ENCODE measurements at regions not wholly inside any gene's neighbourhood (a gene's known extent, or its start where the extent isn't known, plus 50 kb on each side); places are given as distances from the start of the nearest gene placed in this dataset.
"Not testable (repeated sequence)": the region's sequence is repeated elsewhere in the genome, so short reads cannot be mapped to it uniquely, and the experiment has no call there.

DNA sequence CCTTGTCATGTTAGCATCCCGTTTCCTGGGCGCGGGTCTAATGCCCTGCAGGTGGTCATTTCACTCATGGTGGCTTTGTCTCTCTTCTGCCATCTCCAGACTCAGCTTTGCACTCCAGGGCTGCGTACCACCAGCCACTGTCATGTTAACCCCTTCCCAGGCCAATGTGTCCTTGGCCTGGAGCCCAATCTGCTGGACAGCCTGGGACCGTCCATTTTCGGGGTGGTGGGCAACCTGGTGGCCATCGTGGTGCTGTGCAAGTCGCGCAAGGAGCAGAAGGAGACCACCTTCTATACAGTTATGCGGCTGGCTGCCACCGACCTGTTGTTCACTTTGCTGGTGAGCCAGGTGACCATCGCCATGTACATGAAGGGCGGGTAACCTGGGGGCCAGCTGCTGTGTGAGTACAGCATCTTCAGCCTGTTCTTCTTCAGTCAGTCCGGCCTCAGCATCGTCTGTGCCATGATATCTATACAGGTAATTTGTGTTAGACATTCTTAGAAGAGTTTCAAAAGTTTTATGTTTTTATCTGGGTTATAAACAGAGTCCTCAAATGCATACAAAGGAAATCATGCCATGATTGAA, 1654.0 kb downstream of the SPATA31A7 start:
- 66 to 72% (median 72%) methylated on average over 4 to 12 of the region's 15 CpGs for WGBS, 3 donors
- DNase-seq; H3K9me3 ChIP-seq (ENCODE audit: control insufficient read depth in 2 of 2, insufficient read depth in 1 of 2, low read depth in 1 of 2, low read length in 1 of 2); H3K36me3 ChIP-seq (ENCODE audit: control insufficient read depth in 3 of 3, insufficient read depth in 2 of 3, low read depth in 1 of 3, low read length in 3 of 3); H3K4me1 ChIP-seq (ENCODE audit: control insufficient read depth in 3 of 3, insufficient read depth in 2 of 3, low read depth in 1 of 3, low read length in 2 of 3); H3K27ac ChIP-seq (ENCODE audit: low read depth in 1 of 3, low read length in 2 of 3); FAIRE-seq; H3K4me3 ChIP-seq (ENCODE audit: low read depth in 1 of 3, low read length in 3 of 3): not testable (repeated sequence)
- peaks cover 0 to 13% (median 5%) of the 10 kb centered on the region in 3 donors for H3K27me3 ChIP-seq (ENCODE audit: control insufficient read depth in 3 of 3, insufficient read depth in 3 of 3, low read length in 3 of 3)

DNA sequence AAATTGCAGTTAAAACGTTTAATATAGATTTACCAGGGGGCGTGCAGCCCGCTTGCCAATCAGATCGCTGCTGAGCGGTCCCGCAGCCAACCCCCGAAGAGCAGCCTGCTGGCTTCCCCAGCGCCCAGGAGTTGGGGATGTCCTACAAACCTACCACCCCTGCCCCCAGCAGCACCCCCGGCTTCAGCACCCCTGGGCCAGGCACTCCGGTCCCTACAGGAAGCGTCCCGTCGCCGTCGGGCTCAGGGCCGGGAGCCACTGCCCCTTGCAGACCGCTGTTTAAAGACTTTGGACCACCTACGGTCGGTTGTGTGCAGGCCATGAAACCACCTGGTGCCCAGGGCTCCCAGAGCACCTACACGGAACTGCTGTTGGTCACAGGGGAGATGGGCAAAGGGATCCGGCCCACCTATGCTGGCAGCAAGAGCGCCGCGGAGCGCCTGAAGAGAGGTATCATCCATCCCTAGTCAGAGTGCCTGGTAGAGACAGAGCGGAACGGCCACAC, 1654.9 kb downstream of the SPATA31A7 start:
- H3K27me3 ChIP-seq (ENCODE audit: control insufficient read depth in 3 of 3, insufficient read depth in 3 of 3, low read length in 3 of 3) = peaks cover 0 to 13% (median 5%) of the 10 kb centered on the region in 3 donors
- not testable (repeated sequence) for H3K27ac ChIP-seq (ENCODE audit: low read depth in 1 of 3, low read length in 2 of 3); DNase-seq; H3K9me3 ChIP-seq (ENCODE audit: control insufficient read depth in 2 of 2, insufficient read depth in 1 of 2, low read depth in 1 of 2, low read length in 1 of 2); H3K4me3 ChIP-seq (ENCODE audit: low read depth in 1 of 3, low read length in 3 of 3); FAIRE-seq; H3K4me1 ChIP-seq (ENCODE audit: control insufficient read depth in 3 of 3, insufficient read depth in 2 of 3, low read depth in 1 of 3, low read length in 2 of 3); H3K36me3 ChIP-seq (ENCODE audit: control insufficient read depth in 3 of 3, insufficient read depth in 2 of 3, low read depth in 1 of 3, low read length in 3 of 3)
- WGBS, 3 donors = 54 to 56% (median 54%) methylated on average over 17 to 26 of the region's 27 CpGs

DNA sequence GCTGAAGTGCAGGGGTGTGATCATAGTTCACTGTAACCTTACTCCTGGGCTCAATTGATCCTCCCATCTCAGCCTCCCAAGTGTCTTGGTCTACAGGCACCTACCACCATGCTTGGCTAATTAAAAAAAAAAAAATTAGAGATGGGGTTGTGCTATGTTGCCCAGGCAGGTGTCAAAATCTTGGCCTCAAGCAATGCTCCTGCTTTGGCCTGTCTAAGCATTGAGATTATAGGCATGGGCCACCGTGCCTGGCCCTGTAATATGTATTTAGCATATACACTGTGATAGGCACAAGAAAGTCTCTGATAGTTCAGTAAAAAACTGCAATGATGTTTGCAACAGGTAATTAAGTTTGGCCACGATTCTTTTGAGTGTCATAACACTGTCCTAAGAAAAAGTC, 1658.4 kb downstream of the SPATA31A7 start:
- not testable (repeated sequence) for FAIRE-seq; H3K27ac ChIP-seq (ENCODE audit: low read depth in 1 of 3, low read length in 2 of 3)
- WGBS, 3 donors = 60 to 69% (median 62%) methylated on average over 1 of the region's 2 CpGs

DNA sequence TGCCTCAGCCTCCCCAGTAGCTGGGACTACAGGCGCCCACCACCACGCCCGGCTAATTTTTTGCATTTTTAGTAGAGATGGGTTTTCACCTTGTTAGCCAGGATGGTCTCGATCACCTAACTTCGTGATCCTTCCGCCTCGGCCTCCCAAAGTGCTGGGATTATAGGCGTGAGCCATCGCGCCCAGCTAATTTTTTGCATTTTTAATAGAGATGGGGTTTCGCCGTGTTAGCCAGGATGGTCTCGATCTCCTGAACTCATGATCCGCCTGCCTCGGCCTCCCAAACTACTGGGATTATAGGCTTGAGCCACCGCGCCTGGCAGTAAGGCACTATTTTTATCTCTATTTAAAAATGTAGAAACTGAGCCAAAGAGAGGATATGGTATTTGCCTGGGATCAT, 1660.2 kb downstream of the SPATA31A7 start:
- WGBS, 3 donors = 83 to 86% (median 86%) methylated on average over 17 of the region's 17 CpGs
- not testable (repeated sequence) for H3K9me3 ChIP-seq (ENCODE audit: control insufficient read depth in 2 of 2, insufficient read depth in 1 of 2, low read depth in 1 of 2, low read length in 1 of 2); FAIRE-seq; DNase-seq; H3K4me3 ChIP-seq (ENCODE audit: low read depth in 1 of 3, low read length in 3 of 3); H3K36me3 ChIP-seq (ENCODE audit: control insufficient read depth in 3 of 3, insufficient read depth in 2 of 3, low read depth in 1 of 3, low read length in 3 of 3); H3K27ac ChIP-seq (ENCODE audit: low read depth in 1 of 3, low read length in 2 of 3); H3K4me1 ChIP-seq (ENCODE audit: control insufficient read depth in 3 of 3, insufficient read depth in 2 of 3, low read depth in 1 of 3, low read length in 2 of 3); H3K27me3 ChIP-seq (ENCODE audit: control insufficient read depth in 3 of 3, insufficient read depth in 3 of 3, low read length in 3 of 3)

More for the DNA sequence above, 1658.4 kb downstream of the SPATA31A7 start:
- not testable (repeated sequence) for H3K4me3 ChIP-seq (ENCODE audit: low read depth in 1 of 3, low read length in 3 of 3); H3K9me3 ChIP-seq (ENCODE audit: control insufficient read depth in 2 of 2, insufficient read depth in 1 of 2, low read depth in 1 of 2, low read length in 1 of 2); DNase-seq; H3K36me3 ChIP-seq (ENCODE audit: control insufficient read depth in 3 of 3, insufficient read depth in 2 of 3, low read depth in 1 of 3, low read length in 3 of 3); H3K4me1 ChIP-seq (ENCODE audit: control insufficient read depth in 3 of 3, insufficient read depth in 2 of 3, low read depth in 1 of 3, low read length in 2 of 3)
- H3K27me3 ChIP-seq (ENCODE audit: control insufficient read depth in 3 of 3, insufficient read depth in 3 of 3, low read length in 3 of 3) = peaks cover 0 to 11% (median 2%) of the 10 kb centered on the region in 3 donors

DNA sequence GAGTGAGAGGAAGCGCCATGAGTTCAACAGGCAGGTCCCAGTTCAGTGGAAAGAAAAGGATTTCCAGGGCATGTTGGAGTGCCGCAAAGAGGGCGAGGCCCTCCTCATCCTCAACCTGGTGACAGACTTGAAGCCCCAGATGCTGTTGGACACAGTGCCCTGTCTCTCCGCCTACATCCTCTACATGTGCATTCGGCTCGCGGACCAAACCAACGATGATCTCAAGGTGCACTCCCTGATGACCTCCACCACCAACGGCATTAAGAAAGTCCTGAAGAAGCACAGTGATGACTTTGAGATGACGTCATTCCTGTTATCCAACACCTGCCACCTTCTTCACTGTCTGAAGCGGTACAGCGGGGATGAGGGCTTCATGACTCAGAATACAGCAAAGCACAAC, 1667.4 kb downstream of the SPATA31A7 start:
- FAIRE-seq; H3K27ac ChIP-seq (ENCODE audit: low read depth in 1 of 3, low read length in 2 of 3); H3K9me3 ChIP-seq (ENCODE audit: control insufficient read depth in 2 of 2, insufficient read depth in 1 of 2, low read depth in 1 of 2, low read length in 1 of 2); H3K4me3 ChIP-seq (ENCODE audit: low read depth in 1 of 3, low read length in 3 of 3); DNase-seq; H3K27me3 ChIP-seq (ENCODE audit: control insufficient read depth in 3 of 3, insufficient read depth in 3 of 3, low read length in 3 of 3); H3K36me3 ChIP-seq (ENCODE audit: control insufficient read depth in 3 of 3, insufficient read depth in 2 of 3, low read depth in 1 of 3, low read length in 3 of 3); H3K4me1 ChIP-seq (ENCODE audit: control insufficient read depth in 3 of 3, insufficient read depth in 2 of 3, low read depth in 1 of 3, low read length in 2 of 3): not testable (repeated sequence)
- 80 to 82% (median 82%) methylated on average over 10 of the region's 12 CpGs for WGBS, 3 donors

DNA sequence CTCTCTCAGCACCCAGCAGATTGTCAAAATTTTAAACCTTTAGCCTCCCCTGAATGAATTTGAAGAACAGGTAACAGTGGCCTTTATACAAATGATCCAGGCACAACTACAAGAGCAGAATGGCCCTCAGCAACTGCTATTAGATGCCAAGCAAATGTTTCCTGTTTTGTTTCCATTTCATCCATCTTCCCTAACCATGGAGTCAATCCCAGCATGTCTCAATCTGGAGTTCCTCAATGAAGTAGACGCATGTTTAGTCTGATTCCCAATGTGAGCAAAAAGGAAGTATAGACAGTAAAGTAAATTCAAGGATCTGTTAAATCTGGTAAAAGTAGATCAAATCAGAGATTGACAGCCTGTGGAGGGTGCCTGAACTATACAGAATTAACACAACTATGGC, 1668.4 kb downstream of the SPATA31A7 start:
- H3K36me3 ChIP-seq (ENCODE audit: control insufficient read depth in 3 of 3, insufficient read depth in 2 of 3, low read depth in 1 of 3, low read length in 3 of 3); H3K27me3 ChIP-seq (ENCODE audit: control insufficient read depth in 3 of 3, insufficient read depth in 3 of 3, low read length in 3 of 3); DNase-seq; FAIRE-seq; H3K4me3 ChIP-seq (ENCODE audit: low read depth in 1 of 3, low read length in 3 of 3); H3K4me1 ChIP-seq (ENCODE audit: control insufficient read depth in 3 of 3, insufficient read depth in 2 of 3, low read depth in 1 of 3, low read length in 2 of 3); H3K27ac ChIP-seq (ENCODE audit: low read depth in 1 of 3, low read length in 2 of 3); H3K9me3 ChIP-seq (ENCODE audit: control insufficient read depth in 2 of 2, insufficient read depth in 1 of 2, low read depth in 1 of 2, low read length in 1 of 2): not testable (repeated sequence)
- 65 to 71% (median 70%) methylated on average over 1 of the region's 1 CpG for WGBS, 3 donors

DNA sequence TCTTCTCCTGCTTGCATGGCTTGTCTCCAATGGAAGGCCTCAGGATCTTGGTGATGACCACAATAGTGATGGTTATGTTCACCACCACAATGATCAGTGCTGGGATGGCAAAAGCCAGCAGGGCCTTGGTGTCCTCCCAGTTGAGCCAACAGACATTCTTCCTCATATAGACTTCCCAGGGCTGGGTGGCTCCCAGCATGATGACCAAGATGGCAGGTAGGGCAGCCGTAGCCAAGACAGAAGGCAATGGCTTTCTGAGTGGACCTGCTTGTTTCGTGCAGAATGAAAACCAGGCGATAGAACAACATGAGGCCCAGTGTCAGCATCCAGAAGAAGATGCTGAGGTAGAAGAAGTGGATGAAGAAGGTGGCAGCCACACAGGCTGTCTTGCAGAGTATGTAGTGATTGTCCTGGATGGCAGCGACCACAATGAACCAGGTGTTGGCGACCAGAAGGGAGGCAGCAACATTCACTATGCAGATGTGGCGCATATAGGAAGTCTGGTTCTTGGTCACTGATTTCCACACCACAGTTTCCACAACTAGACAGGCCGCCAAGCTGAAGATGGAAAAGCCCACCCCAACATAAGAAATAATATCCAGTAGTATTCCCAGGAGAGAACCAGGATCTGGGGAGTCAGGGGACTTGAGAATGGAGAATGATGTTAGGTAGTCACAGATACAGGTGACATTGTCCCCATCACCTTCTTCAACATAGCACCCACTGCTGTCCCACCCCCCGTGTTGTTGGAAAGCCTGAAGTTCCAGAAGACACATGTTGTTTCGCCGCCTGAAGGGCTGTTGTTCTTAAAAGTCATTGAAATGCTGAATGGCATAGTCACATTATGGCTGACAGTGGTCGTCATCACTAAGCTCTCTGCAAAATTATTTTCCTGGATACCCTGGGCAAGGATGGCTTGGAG, 1671.4 kb downstream of the SPATA31A7 start:
- DNase-seq, FAIRE-seq: not testable (repeated sequence)

DNA sequence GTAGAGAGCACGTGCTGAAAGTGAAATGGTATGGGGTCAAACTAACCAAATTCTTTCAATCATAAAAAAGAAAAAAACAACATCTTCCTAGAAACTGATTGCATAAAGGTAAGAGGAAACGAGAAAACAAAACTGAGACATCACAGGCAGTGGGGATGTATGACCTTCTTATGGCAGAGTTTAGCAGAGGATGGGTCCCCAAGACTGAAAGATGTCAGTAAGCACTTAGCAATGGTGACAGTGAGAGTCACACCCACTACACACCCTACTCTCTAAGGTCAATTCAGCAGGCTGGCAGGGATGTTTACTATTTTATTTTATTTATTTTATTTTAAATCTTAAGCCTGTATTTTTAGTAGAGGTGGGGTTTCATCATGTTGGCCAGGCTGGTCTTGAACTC, 1672.3 kb downstream of the SPATA31A7 start:
- WGBS, 3 donors = 62 to 85% (median 74%) methylated on average over 2 of the region's 2 CpGs
- H3K9me3 ChIP-seq (ENCODE audit: control insufficient read depth in 2 of 2, insufficient read depth in 1 of 2, low read depth in 1 of 2, low read length in 1 of 2); FAIRE-seq; H3K4me1 ChIP-seq (ENCODE audit: control insufficient read depth in 3 of 3, insufficient read depth in 2 of 3, low read depth in 1 of 3, low read length in 2 of 3); H3K4me3 ChIP-seq (ENCODE audit: low read depth in 1 of 3, low read length in 3 of 3); H3K36me3 ChIP-seq (ENCODE audit: control insufficient read depth in 3 of 3, insufficient read depth in 2 of 3, low read depth in 1 of 3, low read length in 3 of 3); DNase-seq; H3K27ac ChIP-seq (ENCODE audit: low read depth in 1 of 3, low read length in 2 of 3): not testable (repeated sequence)
- peaks cover 0 to 22% (median 13%) of the 10 kb centered on the region in 3 donors for H3K27me3 ChIP-seq (ENCODE audit: control insufficient read depth in 3 of 3, insufficient read depth in 3 of 3, low read length in 3 of 3)

More for the DNA sequence above, 1671.4 kb downstream of the SPATA31A7 start:
- H3K36me3 ChIP-seq (ENCODE audit: control insufficient read depth in 3 of 3, insufficient read depth in 2 of 3, low read depth in 1 of 3, low read length in 3 of 3); H3K9me3 ChIP-seq (ENCODE audit: control insufficient read depth in 2 of 2, insufficient read depth in 1 of 2, low read depth in 1 of 2, low read length in 1 of 2); H3K4me1 ChIP-seq (ENCODE audit: control insufficient read depth in 3 of 3, insufficient read depth in 2 of 3, low read depth in 1 of 3, low read length in 2 of 3); H3K4me3 ChIP-seq (ENCODE audit: low read depth in 1 of 3, low read length in 3 of 3); H3K27ac ChIP-seq (ENCODE audit: low read depth in 1 of 3, low read length in 2 of 3): not testable (repeated sequence)
- peaks cover 0 to 22% (median 13%) of the 10 kb centered on the region in 3 donors for H3K27me3 ChIP-seq (ENCODE audit: control insufficient read depth in 3 of 3, insufficient read depth in 3 of 3, low read length in 3 of 3)
- WGBS, 3 donors = 82 to 86% (median 86%) methylated on average over 11 of the region's 11 CpGs

Data from small intestine (tissue), 7 donors.